Fibroblast of lung (primary cell): ENCODE measurements at regions not wholly inside any gene's neighbourhood (a gene's known extent, or its start where the extent isn't known, plus 50 kb on each side); places are given as distances from the start of the nearest gene placed in this dataset.

ENCODE experiments used
- DNase-seq, 2 donors: peaks; one replicate each; pipeline versions ENCODE4 v3.0.0 to v3.0.0-alpha.2; 2010; ENCODE audit warnings: low read depth in 2 of 2
- H2AFZ ChIP-seq: 2 replicates; pipeline ENCODE4 v1.5.1; 2012; ENCODE audit warnings: low read length, control low read depth, inconsistent platforms
- H3K27ac ChIP-seq: 2 replicates; pipeline ENCODE4 v1.5.1; 2011; ENCODE audit warnings: low read length, control low read depth; ENCODE audit not compliant: insufficient read depth
- H3K27me3 ChIP-seq: 2 replicates; pipeline ENCODE4 v1.5.1; 2011; ENCODE audit warnings: mild to moderate bottlenecking, low read length; ENCODE audit not compliant: control insufficient read depth, insufficient read depth
- H3K36me3 ChIP-seq: 2 replicates; pipeline ENCODE4 v1.5.1; 2011; ENCODE audit warnings: low read length; ENCODE audit not compliant: control insufficient read depth, insufficient read depth
- H3K4me1 ChIP-seq: 2 replicates; pipeline ENCODE4 v1.5.1; 2011; ENCODE audit warnings: low read length; ENCODE audit not compliant: control insufficient read depth, insufficient read depth; ENCODE audit errors: extremely low read depth
- H3K4me2 ChIP-seq: 2 replicates; pipeline ENCODE4 v1.5.1; 2011; ENCODE audit warnings: low read length, control low read depth; ENCODE audit not compliant: insufficient read depth; ENCODE audit errors: extremely low read depth
- H3K4me3 ChIP-seq, 4 experiments: fragments of 200-600 bp in 1 of 4; sonication (generic) in 1 of 4; replicated peaks in 1 of 4; 2 replicates each; pipeline ENCODE4 v1.5.1; 2011 to 2016; ENCODE audit warnings: low read length in 4 of 4, low read depth in 3 of 4, mild to moderate bottlenecking in 3 of 4, control low read depth in 2 of 4, inconsistent platforms in 1 of 4, mixed read lengths in 1 of 4; ENCODE audit not compliant: insufficient read depth in 1 of 4; ENCODE audit errors: control extremely low read depth in 1 of 4
- H3K79me2 ChIP-seq: 2 replicates; pipeline ENCODE4 v1.5.1; 2012; ENCODE audit warnings: mild to moderate bottlenecking, low read length, inconsistent platforms; ENCODE audit not compliant: control insufficient read depth, insufficient read depth
- H3K9ac ChIP-seq: 2 replicates; pipeline ENCODE4 v1.5.1; 2011; ENCODE audit warnings: mild to moderate bottlenecking, low read length, control low read depth; ENCODE audit not compliant: insufficient read depth
- H3K9me3 ChIP-seq: 2 replicates; pipeline ENCODE4 v1.5.1; 2012; ENCODE audit warnings: low read depth, low read length; ENCODE audit not compliant: control insufficient read depth, insufficient read depth
- H4K20me1 ChIP-seq: 2 replicates; pipeline ENCODE4 v1.5.1; 2011; ENCODE audit warnings: low read length; ENCODE audit not compliant: control insufficient read depth, insufficient read depth; ENCODE audit errors: extremely low read depth
- EZH2 ChIP-seq: IDR thresholded peaks from 2 replicates; pipeline ENCODE4 v1.5.1; 2012; ENCODE audit warnings: low read length, control low read depth, mild to moderate bottlenecking; ENCODE audit errors: missing control alignments
- TF ChIP-seq, protein P1 (sequence below), 2 donors: IDR thresholded peaks in 1 of 2; conservative IDR thresholded peaks in 1 of 2; 1 replicate in 1 of 2; 2 replicates in 1 of 2; pipeline ENCODE4 v1.5.1; 2011 to 2012; ENCODE audit warnings: low read length in 2 of 2, control low read depth in 1 of 2, inconsistent platforms in 1 of 2, low read depth in 1 of 2, mild to moderate bottlenecking in 1 of 2

DNA sequence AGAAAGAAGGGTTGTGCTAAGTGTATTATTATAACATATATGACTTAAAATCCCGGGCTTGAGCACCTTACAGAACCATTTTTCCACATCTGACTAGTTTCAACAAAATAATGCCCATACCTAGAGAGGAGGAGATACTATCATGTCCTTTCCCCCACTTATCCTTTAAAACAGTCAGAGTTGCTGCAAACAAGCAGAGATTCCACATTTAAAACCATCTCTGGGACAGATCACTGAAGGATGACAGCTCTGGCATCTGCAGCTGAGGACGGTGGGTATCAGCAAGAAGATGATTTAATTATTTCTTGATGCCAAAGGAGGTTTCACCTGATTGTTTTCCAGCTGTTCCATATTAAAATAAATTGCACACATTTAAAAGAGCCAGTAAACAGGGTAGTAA is 328.0 kb upstream of the TMTC1 start:
- TF ChIP-seq, protein P1, sequence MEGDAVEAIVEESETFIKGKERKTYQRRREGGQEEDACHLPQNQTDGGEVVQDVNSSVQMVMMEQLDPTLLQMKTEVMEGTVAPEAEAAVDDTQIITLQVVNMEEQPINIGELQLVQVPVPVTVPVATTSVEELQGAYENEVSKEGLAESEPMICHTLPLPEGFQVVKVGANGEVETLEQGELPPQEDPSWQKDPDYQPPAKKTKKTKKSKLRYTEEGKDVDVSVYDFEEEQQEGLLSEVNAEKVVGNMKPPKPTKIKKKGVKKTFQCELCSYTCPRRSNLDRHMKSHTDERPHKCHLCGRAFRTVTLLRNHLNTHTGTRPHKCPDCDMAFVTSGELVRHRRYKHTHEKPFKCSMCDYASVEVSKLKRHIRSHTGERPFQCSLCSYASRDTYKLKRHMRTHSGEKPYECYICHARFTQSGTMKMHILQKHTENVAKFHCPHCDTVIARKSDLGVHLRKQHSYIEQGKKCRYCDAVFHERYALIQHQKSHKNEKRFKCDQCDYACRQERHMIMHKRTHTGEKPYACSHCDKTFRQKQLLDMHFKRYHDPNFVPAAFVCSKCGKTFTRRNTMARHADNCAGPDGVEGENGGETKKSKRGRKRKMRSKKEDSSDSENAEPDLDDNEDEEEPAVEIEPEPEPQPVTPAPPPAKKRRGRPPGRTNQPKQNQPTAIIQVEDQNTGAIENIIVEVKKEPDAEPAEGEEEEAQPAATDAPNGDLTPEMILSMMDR (conservative IDR thresholded peaks at IDR 0.05 in 1 of 2, IDR thresholded peaks at IDR 0.05 in 1 of 2; ENCODE audit: low read depth in 1 of 2, low read length in 2 of 2), result no peak
- no peak for TF ChIP-seq EZH2
- H3K27ac ChIP-seq, result no peak overlapping the region
- H3K36me3 ChIP-seq, result no peaks in the 10 kb centered on the region
- H3K79me2 ChIP-seq, result no peaks in the 10 kb centered on the region
- no peak overlapping the region for H3K4me3 ChIP-seq
- no peak overlapping the region for H3K4me2 ChIP-seq
- no peak for DNase-seq
- no peak overlapping the region for H2AFZ ChIP-seq
- H4K20me1 ChIP-seq, result no peaks in the 10 kb centered on the region
- H3K9me3 ChIP-seq, result no peaks in the 10 kb centered on the region
- no peaks in the 10 kb centered on the region for H3K27me3 ChIP-seq
- no peak overlapping the region for H3K9ac ChIP-seq
- H3K4me1 ChIP-seq, result no peaks in the 10 kb centered on the region

DNA sequence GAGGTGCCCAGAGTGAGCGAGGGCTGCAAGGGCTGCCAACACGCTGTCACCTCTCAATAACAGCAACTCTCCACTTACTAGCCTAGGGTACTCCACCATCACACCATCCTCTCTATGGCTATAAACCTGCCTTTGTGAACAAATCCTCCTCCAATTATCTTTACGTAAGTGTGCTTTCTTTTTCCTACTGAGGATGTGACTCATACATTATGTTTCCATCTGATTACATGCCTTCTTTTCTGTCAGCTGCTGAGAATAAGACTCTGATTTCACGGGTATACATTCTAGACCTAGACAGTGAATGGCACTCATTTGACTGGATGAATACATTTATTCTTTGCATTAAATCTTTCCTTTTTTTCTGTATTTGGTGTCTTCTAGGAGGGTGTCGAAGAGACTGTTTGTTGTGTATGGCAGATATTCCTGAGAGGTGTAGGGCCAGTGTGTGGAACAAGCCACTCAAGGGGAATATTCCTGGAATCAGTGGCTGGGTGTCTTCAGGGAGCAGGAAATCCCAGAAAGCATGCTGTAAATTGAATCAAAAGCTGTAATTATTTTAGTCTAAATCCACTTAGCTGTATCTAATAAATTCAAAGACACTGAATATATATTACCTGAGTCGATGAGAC is 327.3 kb upstream of the TMTC1 start:
- H3K27me3 ChIP-seq, result no peaks in the 10 kb centered on the region
- H3K27ac ChIP-seq, result no peak overlapping the region

DNA sequence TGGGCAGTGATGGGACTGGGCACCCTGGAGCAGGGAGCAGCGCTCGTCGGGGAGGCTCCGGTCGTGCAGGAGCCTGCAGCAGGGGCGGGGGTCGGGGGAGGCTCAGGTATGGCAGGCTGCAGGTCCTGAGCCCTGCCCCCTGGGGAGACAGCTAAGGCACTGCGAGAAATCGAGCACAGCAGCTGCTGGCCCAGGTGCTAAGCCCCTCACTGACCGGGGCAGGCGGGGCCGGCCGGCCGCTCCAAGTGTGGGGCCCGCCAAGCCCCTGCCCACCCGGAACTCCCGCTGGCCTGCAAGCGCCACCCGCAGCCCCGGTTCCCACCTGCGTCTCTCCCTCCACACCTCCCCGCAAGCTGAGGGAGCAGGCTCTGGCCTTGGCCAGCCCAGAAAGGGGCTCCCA is 326.8 kb upstream of the TMTC1 start:
- Histone ChIP-seq H2AFZ (no peak overlapping the region), H3K4me3 (no peak overlapping the region), H3K9me3 (no peaks in the 10 kb centered on the region), H4K20me1 (no peaks in the 10 kb centered on the region), H3K27ac (no peak overlapping the region), H3K27me3 (no peaks in the 10 kb centered on the region), H3K4me2 (no peak overlapping the region), H3K4me1 (no peaks in the 10 kb centered on the region), H3K79me2 (no peaks in the 10 kb centered on the region), H3K36me3 (no peaks in the 10 kb centered on the region), H3K9ac (no peak overlapping the region)
- no peak for DNase-seq
- TF ChIP-seq EZH2, result no peak
- TF ChIP-seq, protein P1 (conservative IDR thresholded peaks at IDR 0.05 in 1 of 2, IDR thresholded peaks at IDR 0.05 in 1 of 2; ENCODE audit: low read depth in 1 of 2, low read length in 2 of 2), result no peak

More for the DNA sequence above, 327.3 kb upstream of the TMTC1 start:
- no peaks in the 10 kb centered on the region for H3K36me3 ChIP-seq
- H4K20me1 ChIP-seq, result no peaks in the 10 kb centered on the region
- no peaks in the 10 kb centered on the region for H3K79me2 ChIP-seq
- H3K4me2 ChIP-seq, result no peak overlapping the region
- H3K4me1 ChIP-seq, result no peaks in the 10 kb centered on the region
- H3K9me3 ChIP-seq, result no peaks in the 10 kb centered on the region
- TF ChIP-seq, protein P1 (conservative IDR thresholded peaks at IDR 0.05 in 1 of 2, IDR thresholded peaks at IDR 0.05 in 1 of 2; ENCODE audit: low read depth in 1 of 2, low read length in 2 of 2), result no peak
- no peak for TF ChIP-seq EZH2
- H3K4me3 ChIP-seq, result no peak overlapping the region
- no peak overlapping the region for H3K9ac ChIP-seq
- peak; percentile 64 to 80 for DNase-seq
- no peak overlapping the region for H2AFZ ChIP-seq
